Ascending aorta (tissue), 2 donors: ENCODE measurements at regions not wholly inside any gene's neighbourhood (a gene's known extent, or its start where the extent isn't known, plus 50 kb on each side); places are given as distances from the start of the nearest gene placed in this dataset.

Experiments used
- DNase-seq, 2 donors: peaks; one replicate each; pipeline ENCODE4 v3.0.0-alpha.2; 2019; ENCODE audit warnings: low spot score in 2 of 2
- H3K27ac ChIP-seq, 2 donors: fragments of 200-600 bp; sonication (generic); one replicate each; pipeline ENCODE4 v1.5.1; 2016 to 2017; ENCODE audit warnings: mild to moderate bottlenecking in 1 of 2
- H3K27me3 ChIP-seq: fragments of 200-600 bp; sonication (generic); one replicate; pipeline ENCODE4 v1.5.1; 2017
- H3K36me3 ChIP-seq, 2 donors: fragments of 200-600 bp; sonication (generic); one replicate each; pipeline ENCODE4 v1.5.1; 2016
- H3K4me1 ChIP-seq, 2 donors: fragments of 200-600 bp; sonication (generic); one replicate each; pipeline ENCODE4 v1.5.1; 2016 to 2017; ENCODE audit warnings: mild to moderate bottlenecking in 1 of 2
- H3K4me3 ChIP-seq, 2 donors: fragments of 200-600 bp; sonication (generic); one replicate each; pipeline ENCODE4 v1.5.1; 2016 to 2017; ENCODE audit warnings: mild to moderate bottlenecking in 1 of 2
- H3K9me3 ChIP-seq, 2 donors: fragments of 200-600 bp; sonication (generic); one replicate each; pipeline ENCODE4 v1.5.1; 2016
- CTCF ChIP-seq, 3 experiments: fragments of 200-600 bp in 2 of 3; fragments of 450-650 bp in 1 of 3; sonication (generic) in 2 of 3; IDR thresholded peaks; one replicate each; pipeline ENCODE4 v1.5.1; 2016 to 2019; ENCODE audit warnings: antibody characterized with exemption in 3 of 3, mild to moderate bottlenecking in 1 of 3, moderate library complexity in 1 of 3
- intact Hi-C: fragments of 100-400 bp; cut with DNase I; formaldehyde crosslinking; loops from one replicate; pipeline ENCODE4 v1.15.1; 2023

GRCh38 chr14:84409435-84409834 is 1120.5 kb upstream of the FLRT2 start:
- no peak overlapping the region for H3K4me3 ChIP-seq
- H3K27ac ChIP-seq, result no peak overlapping the region
- H3K27me3 ChIP-seq, result no peaks in the 10 kb centered on the region
- H3K9me3 ChIP-seq, result no peaks in the 10 kb centered on the region
- TF ChIP-seq CTCF (IDR thresholded peaks at IDR 0.05), result no peak
- no peaks in the 10 kb centered on the region for H3K36me3 ChIP-seq
- intact Hi-C loops, result no loop called here
- H3K4me1 ChIP-seq, result no peaks in the 10 kb centered on the region
- DNase-seq, result no peak

GRCh38 chr14:84410344-84410743 is 1119.6 kb upstream of the FLRT2 start:
- intact Hi-C loops, result no loop called here
- H3K27me3 ChIP-seq, result no peaks in the 10 kb centered on the region
- TF ChIP-seq CTCF (IDR thresholded peaks at IDR 0.05), result no peak
- no peak overlapping the region for H3K4me3 ChIP-seq
- no peak overlapping the region for H3K27ac ChIP-seq
- H3K9me3 ChIP-seq, result no peaks in the 10 kb centered on the region
- no peaks in the 10 kb centered on the region for H3K36me3 ChIP-seq
- no peak for DNase-seq
- H3K4me1 ChIP-seq, result no peaks in the 10 kb centered on the region

GRCh38 chr14:84420221-84420620 is 1109.7 kb upstream of the FLRT2 start:
- Histone ChIP-seq H3K4me3 (no peak overlapping the region), H3K9me3 (no peaks in the 10 kb centered on the region), H3K27me3 (no peaks in the 10 kb centered on the region), H3K27ac (no peak overlapping the region), H3K4me1 (no peaks in the 10 kb centered on the region), H3K36me3 (no peaks in the 10 kb centered on the region)
- DNase-seq, result no peak
- intact Hi-C loops, result no loop called here
- TF ChIP-seq CTCF (IDR thresholded peaks at IDR 0.05), result no peak

GRCh38 chr14:84421621-84422020 is 1108.3 kb upstream of the FLRT2 start:
- Histone ChIP-seq H3K27ac (no peak overlapping the region), H3K9me3 (no peaks in the 10 kb centered on the region), H3K36me3 (no peaks in the 10 kb centered on the region), H3K4me3 (no peak overlapping the region), H3K4me1 (no peaks in the 10 kb centered on the region), H3K27me3 (no peaks in the 10 kb centered on the region)
- no peak for DNase-seq
- no peak for TF ChIP-seq CTCF (IDR thresholded peaks at IDR 0.05)
- intact Hi-C loops, result no loop called here

GRCh38 chr14:84425968-84426367 is 1104.0 kb upstream of the FLRT2 start:
- TF ChIP-seq CTCF (IDR thresholded peaks at IDR 0.05), result no peak
- H3K36me3 ChIP-seq, result no peaks in the 10 kb centered on the region
- H3K27me3 ChIP-seq, result no peaks in the 10 kb centered on the region
- no peak overlapping the region for H3K4me3 ChIP-seq
- H3K4me1 ChIP-seq, result no peaks in the 10 kb centered on the region
- no peaks in the 10 kb centered on the region for H3K9me3 ChIP-seq
- H3K27ac ChIP-seq, result no peak overlapping the region
- intact Hi-C loops, result no loop called here
- DNase-seq, result no peak

- Histone ChIP-seq H3K27me3 (no peaks in the 10 kb centered on the region), H3K36me3 (no peaks in the 10 kb centered on the region), H3K4me1 (no peaks in the 10 kb centered on the region), H3K9me3 (no peaks in the 10 kb centered on the region), H3K4me3 (no peak overlapping the region), H3K27ac (no peak overlapping the region)
- DNase-seq, result no peak
- intact Hi-C loops, result no loop called here
- no peak for TF ChIP-seq CTCF (IDR thresholded peaks at IDR 0.05)
Observed at GRCh38 chr14:84432676-84433075, 1097.3 kb upstream of the FLRT2 start.
